Mammary epithelial cell (primary cell): ENCODE measurements at regions not wholly inside any gene's neighbourhood (a gene's known extent, or its start where the extent isn't known, plus 50 kb on each side); places are given as distances from the start of the nearest gene placed in this dataset.

Experiments
- EZH2 ChIP-seq: IDR thresholded peaks from 2 replicates; pipeline ENCODE4 v1.6.1; 2012; ENCODE audit warnings: low read length, inconsistent platforms, borderline replicate concordance
- TF ChIP-seq, protein P1 (sequence below), 2 donors: IDR thresholded peaks in 1 of 2; conservative IDR thresholded peaks in 1 of 2; 2 replicates each; pipeline ENCODE4 v1.5.1; 2011 to 2012; ENCODE audit warnings: inconsistent platforms in 2 of 2, low read length in 2 of 2, mild to moderate bottlenecking in 2 of 2, control low read depth in 1 of 2, low read depth in 1 of 2; ENCODE audit not compliant: insufficient read depth in 1 of 2; ENCODE audit errors: extremely low read depth in 1 of 2

DNA sequence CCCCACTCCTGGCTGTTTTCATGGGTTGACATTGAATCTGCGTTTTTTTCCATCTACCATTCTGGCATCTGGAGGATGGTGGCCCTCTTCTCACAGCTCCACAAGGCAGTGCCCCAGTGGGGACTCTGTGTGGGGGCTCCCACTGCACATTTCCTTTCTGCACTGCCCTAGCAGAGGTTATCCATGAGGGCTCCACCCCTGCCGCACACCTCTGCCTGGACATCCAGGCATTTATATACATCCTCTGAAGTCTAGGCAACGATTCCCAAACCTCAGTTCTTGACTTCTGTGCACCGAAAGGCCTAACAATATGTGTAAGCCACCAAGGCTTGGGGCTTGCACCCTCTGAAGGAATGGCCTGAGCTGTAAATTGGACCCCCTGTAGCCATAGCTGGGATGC lies 147.9 kb upstream of the FMN2 start:
- TF ChIP-seq, protein P1, sequence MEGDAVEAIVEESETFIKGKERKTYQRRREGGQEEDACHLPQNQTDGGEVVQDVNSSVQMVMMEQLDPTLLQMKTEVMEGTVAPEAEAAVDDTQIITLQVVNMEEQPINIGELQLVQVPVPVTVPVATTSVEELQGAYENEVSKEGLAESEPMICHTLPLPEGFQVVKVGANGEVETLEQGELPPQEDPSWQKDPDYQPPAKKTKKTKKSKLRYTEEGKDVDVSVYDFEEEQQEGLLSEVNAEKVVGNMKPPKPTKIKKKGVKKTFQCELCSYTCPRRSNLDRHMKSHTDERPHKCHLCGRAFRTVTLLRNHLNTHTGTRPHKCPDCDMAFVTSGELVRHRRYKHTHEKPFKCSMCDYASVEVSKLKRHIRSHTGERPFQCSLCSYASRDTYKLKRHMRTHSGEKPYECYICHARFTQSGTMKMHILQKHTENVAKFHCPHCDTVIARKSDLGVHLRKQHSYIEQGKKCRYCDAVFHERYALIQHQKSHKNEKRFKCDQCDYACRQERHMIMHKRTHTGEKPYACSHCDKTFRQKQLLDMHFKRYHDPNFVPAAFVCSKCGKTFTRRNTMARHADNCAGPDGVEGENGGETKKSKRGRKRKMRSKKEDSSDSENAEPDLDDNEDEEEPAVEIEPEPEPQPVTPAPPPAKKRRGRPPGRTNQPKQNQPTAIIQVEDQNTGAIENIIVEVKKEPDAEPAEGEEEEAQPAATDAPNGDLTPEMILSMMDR (conservative IDR thresholded peaks at IDR 0.05 in 1 of 2, IDR thresholded peaks at IDR 0.05 in 1 of 2; ENCODE audit: extremely low read depth in 1 of 2, insufficient read depth in 1 of 2, low read depth in 1 of 2, low read length in 2 of 2), result no peak
- TF ChIP-seq EZH2, result no peak
